ENCODE measurements at regions not wholly inside any gene's neighbourhood (a gene's known extent, or its start where the extent isn't known, plus 50 kb on each side); places are given as distances from the start of the nearest gene placed in this dataset.

GRCh38 chr3:94772402-94772801, 709.5 kb downstream of the NSUN3 start:
- Histone ChIP-seq H2AFZ (no peak overlapping the region), H3K4me3 (ENCODE audit: low read depth, low read length) (no peak overlapping the region), H3K27me3 (ENCODE audit: control insufficient read depth, insufficient read depth, low read length) (no peaks in the 10 kb centered on the region), H3K4me1 (no peaks in the 10 kb centered on the region), H3K36me3 (ENCODE audit: control insufficient read depth, insufficient read depth, low read length) (no peaks in the 10 kb centered on the region), H3K79me2 (no peaks in the 10 kb centered on the region), H3K27ac (no peak overlapping the region), H3K4me2 (ENCODE audit: low read length) (no peak overlapping the region), H3K9ac (no peak overlapping the region), H3K9me3 (ENCODE audit: control insufficient read depth, low read length) (no peaks in the 10 kb centered on the region)
- TF ChIP-seq CTCF (IDR thresholded peaks at IDR 0.05): no peak

GRCh38 chr3:94775746-94776145, 712.9 kb downstream of the NSUN3 start:
- no peaks in the 10 kb centered on the region for H3K9me3 ChIP-seq (ENCODE audit: control insufficient read depth, low read length)
- H3K79me2 ChIP-seq: no peaks in the 10 kb centered on the region
- H3K4me1 ChIP-seq: no peaks in the 10 kb centered on the region
- no peaks in the 10 kb centered on the region for H3K27me3 ChIP-seq (ENCODE audit: control insufficient read depth, insufficient read depth, low read length)
- H3K4me2 ChIP-seq (ENCODE audit: low read length): no peak overlapping the region
- H3K27ac ChIP-seq: no peak overlapping the region
- H3K36me3 ChIP-seq (ENCODE audit: control insufficient read depth, insufficient read depth, low read length): no peaks in the 10 kb centered on the region
- TF ChIP-seq CTCF (IDR thresholded peaks at IDR 0.05): no peak
- no peak overlapping the region for H3K9ac ChIP-seq
- no peak overlapping the region for H2AFZ ChIP-seq
- no peak overlapping the region for H3K4me3 ChIP-seq (ENCODE audit: low read depth, low read length)

GRCh38 chr3:94776401-94776915, 713.6 kb downstream of the NSUN3 start:
- Histone ChIP-seq H2AFZ (no peak overlapping the region), H3K79me2 (no peaks in the 10 kb centered on the region), H3K9me3 (ENCODE audit: control insufficient read depth, low read length) (no peaks in the 10 kb centered on the region), H3K9ac (no peak overlapping the region), H3K4me1 (no peaks in the 10 kb centered on the region), H3K36me3 (ENCODE audit: control insufficient read depth, insufficient read depth, low read length) (no peaks in the 10 kb centered on the region), H3K27ac (no peak overlapping the region), H3K27me3 (ENCODE audit: control insufficient read depth, insufficient read depth, low read length) (no peaks in the 10 kb centered on the region), H3K4me2 (ENCODE audit: low read length) (no peak overlapping the region), H3K4me3 (ENCODE audit: low read depth, low read length) (no peak overlapping the region)
- TF ChIP-seq CTCF (IDR thresholded peaks at IDR 0.05): no peak

- Histone ChIP-seq H3K4me1 (no peaks in the 10 kb centered on the region), H3K9me3 (ENCODE audit: control insufficient read depth, low read length) (no peaks in the 10 kb centered on the region), H3K79me2 (no peaks in the 10 kb centered on the region), H3K27ac (no peak overlapping the region), H3K36me3 (ENCODE audit: control insufficient read depth, insufficient read depth, low read length) (no peaks in the 10 kb centered on the region), H3K27me3 (ENCODE audit: control insufficient read depth, insufficient read depth, low read length) (no peaks in the 10 kb centered on the region), H2AFZ (no peak overlapping the region), H3K4me2 (ENCODE audit: low read length) (no peak overlapping the region), H3K9ac (no peak overlapping the region), H3K4me3 (ENCODE audit: low read depth, low read length) (no peak overlapping the region)
- TF ChIP-seq CTCF (IDR thresholded peaks at IDR 0.05): no peak
Observed at GRCh38 chr3:94778289-94778688, 715.4 kb downstream of the NSUN3 start.

GRCh38 chr3:94778814-94779494, 716.1 kb downstream of the NSUN3 start:
- H3K27ac ChIP-seq: no peak overlapping the region
- H2AFZ ChIP-seq: no peak overlapping the region
- no peaks in the 10 kb centered on the region for H3K9me3 ChIP-seq (ENCODE audit: control insufficient read depth, low read length)
- no peaks in the 10 kb centered on the region for H3K4me1 ChIP-seq
- H3K27me3 ChIP-seq (ENCODE audit: control insufficient read depth, insufficient read depth, low read length): no peaks in the 10 kb centered on the region
- H3K4me2 ChIP-seq (ENCODE audit: low read length): no peak overlapping the region
- no peak for TF ChIP-seq CTCF (IDR thresholded peaks at IDR 0.05)
- no peaks in the 10 kb centered on the region for H3K79me2 ChIP-seq
- H3K4me3 ChIP-seq (ENCODE audit: low read depth, low read length): no peak overlapping the region
- H3K36me3 ChIP-seq (ENCODE audit: control insufficient read depth, insufficient read depth, low read length): no peaks in the 10 kb centered on the region
- no peak overlapping the region for H3K9ac ChIP-seq

Data from parathyroid adenoma (tissue), 2 donors.